GM12892 (cell line): ENCODE measurements at regions not wholly inside any gene's neighbourhood (a gene's known extent, or its start where the extent isn't known, plus 50 kb on each side); places are given as distances from the start of the nearest gene placed in this dataset.
A peak's percentile ranks its signal among the peaks of the same experiment; 100 is the strongest.

Experiments
- DNase-seq: peaks from one replicate; pipeline ENCODE4 v3.0.0; 2011; ENCODE audit not compliant: insufficient read length
- FAIRE-seq: peaks from 2 replicates; lab custom pipeline; 2011; peaks lifted over from hg19 to GRCh38; lab: Jason Lieb, UNC
- POLR2A ChIP-seq: IDR thresholded peaks from 2 replicates; pipeline ENCODE4 v1.6.1; 2011; ENCODE audit warnings: low read depth, low read length, control low read depth
- POLR2AphosphoS5 ChIP-seq: IDR thresholded peaks from 2 replicates; pipeline ENCODE4 v1.6.1; 2011; ENCODE audit warnings: low read depth, low read length, control low read depth
- TAF1 ChIP-seq: IDR thresholded peaks from 2 replicates; pipeline ENCODE4 v1.6.1; 2011; ENCODE audit warnings: low read depth, mild to moderate bottlenecking, control low read depth, low read length, borderline replicate concordance

DNA sequence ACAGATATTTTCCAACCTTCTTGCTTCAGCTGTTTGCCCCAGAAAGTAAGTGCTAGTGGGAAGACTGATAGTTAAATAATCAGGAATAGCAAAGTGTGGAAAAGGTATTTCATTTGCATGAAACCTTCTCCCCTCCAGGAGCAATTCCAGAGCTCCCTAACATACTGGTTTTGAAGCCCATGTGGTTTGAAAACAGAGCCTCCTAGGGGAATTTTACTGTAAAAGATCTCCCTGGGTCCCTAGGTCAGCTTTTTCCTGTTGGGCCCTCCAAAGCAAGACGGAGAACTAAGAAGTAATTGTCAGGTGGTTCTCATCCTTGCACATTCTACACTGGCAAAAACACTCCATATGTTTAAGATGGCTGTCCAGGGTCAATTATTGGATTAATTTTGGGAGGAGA, 218.7 kb upstream of the FOXD3 start:
- no peak for DNase-seq
- no peak for TF ChIP-seq POLR2AphosphoS5
- TF ChIP-seq TAF1 = no peak
- no peak for TF ChIP-seq POLR2A
- FAIRE-seq = no peak

DNA sequence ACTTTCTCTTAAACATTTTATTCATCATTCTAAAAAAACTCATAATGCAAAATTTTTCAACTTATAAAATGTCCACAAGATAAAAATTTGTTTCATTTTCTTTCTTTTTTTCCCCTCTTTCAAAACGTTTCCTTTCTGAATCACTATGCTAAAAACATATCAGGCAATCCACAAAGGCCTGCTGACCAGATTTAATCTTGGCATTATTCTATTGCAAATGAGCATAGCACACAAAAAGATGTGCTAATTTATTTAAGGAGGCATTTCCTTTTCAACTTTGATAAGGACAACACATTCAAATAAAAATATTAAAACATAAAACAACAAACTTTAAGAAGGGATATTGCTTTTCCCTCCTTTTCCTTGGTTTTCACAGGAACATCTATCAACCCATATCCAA, 215.3 kb upstream of the FOXD3 start:
- no peak for DNase-seq
- TF ChIP-seq TAF1 (no peak), POLR2A (no peak), POLR2AphosphoS5 (no peak)
- no peak for FAIRE-seq

DNA sequence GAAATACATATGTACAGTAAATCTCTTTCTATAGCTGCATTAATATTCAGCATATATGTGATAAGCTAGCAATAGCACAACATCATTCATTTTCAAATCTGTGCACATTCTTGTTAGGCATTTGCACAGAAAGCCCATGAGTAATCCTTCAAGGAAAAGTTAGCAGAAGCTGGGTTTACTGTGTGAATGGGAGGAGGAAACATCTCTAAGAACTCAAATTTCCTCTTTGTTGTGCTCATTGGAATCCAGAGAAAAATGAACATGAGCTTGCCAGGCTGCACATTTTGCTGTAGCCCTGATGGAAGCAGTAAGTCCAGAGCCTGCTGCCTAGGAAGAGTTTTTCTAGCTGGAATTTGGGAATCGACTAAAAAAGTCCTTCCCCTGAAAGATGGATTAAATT, 214.2 kb upstream of the FOXD3 start:
- DNase-seq (no peak), FAIRE-seq (no peak)
- TF ChIP-seq POLR2A = no peak

DNA sequence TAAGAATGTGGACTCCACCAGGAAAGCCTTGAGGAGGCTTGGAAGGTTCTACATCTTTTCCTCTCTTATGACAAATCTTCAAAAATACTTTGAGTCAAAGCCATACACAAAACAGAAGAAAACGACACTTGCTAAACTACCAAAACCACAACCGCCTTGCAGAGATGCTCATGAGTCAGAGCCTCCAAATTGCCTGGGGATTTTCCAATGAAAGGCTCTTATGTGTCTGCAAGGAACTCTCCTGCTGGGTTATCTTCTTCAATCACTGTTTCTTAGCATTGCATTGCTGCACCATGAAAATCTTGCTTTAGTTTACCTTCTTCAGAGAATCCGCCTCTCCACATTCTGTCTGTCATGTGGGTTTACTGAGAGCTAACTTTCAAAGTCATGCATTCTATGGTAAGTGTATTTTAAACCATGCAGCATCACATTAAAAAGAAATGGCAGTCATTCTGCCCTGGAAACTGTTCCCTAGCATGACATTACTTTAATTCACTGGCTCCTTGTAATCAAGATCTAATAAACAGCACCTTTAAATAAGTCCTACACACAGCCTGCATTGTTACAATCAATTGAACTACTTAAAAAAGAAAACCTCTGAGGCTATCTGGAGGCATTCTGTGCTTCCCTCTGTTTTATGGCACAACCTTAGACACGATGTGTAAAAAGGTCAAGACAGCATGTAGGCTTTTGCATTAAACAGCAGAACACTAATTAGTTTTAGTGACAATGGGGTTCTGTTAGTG, 210.0 kb upstream of the FOXD3 start:
- FAIRE-seq = peak; percentile 48
- TF ChIP-seq POLR2AphosphoS5 (no peak), POLR2A (no peak), TAF1 (no peak)
- no peak for DNase-seq

DNA sequence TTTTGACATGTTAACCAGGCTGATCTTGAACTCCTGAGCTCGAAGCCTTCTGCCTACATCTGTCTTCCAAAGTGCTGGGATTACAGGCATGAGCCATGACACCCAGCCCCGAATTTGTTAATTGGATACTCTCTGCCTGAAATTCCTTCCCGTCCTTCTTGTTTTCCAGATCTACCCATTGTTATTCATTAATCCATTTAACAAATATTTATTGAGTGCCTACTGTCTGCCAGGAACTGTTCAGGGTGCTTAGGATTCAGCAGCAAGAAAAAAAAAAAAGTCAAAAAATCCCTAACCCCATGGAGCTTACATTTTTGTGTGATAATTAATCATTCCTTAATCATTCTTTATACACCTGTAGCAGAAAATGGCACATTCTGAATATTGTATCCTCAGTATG, 206.8 kb upstream of the FOXD3 start:
- FAIRE-seq = no peak
- no peak for DNase-seq
- TF ChIP-seq POLR2A = no peak
- no peak for TF ChIP-seq TAF1

DNA sequence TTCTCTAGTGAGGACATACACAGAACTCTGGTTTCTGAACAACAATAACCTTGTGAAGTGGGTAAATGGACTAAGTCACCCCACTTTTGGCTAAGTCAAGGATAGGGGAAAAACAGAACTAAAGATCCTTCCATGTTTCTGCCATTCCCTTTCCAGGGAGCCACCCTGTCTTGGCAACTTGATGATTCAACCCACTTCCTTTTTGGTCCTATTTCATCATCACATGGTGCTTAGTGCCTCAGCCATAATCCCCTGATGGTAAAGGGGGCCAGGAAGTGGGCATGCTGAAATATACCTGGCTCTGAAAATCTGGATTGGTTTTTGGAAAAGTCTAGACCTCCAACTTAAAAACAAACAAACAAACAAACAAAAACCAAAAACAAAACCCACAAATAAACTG, 206.4 kb upstream of the FOXD3 start:
- no peak for FAIRE-seq
- no peak for DNase-seq
- TF ChIP-seq TAF1 (no peak), POLR2A (no peak), POLR2AphosphoS5 (no peak)

DNA sequence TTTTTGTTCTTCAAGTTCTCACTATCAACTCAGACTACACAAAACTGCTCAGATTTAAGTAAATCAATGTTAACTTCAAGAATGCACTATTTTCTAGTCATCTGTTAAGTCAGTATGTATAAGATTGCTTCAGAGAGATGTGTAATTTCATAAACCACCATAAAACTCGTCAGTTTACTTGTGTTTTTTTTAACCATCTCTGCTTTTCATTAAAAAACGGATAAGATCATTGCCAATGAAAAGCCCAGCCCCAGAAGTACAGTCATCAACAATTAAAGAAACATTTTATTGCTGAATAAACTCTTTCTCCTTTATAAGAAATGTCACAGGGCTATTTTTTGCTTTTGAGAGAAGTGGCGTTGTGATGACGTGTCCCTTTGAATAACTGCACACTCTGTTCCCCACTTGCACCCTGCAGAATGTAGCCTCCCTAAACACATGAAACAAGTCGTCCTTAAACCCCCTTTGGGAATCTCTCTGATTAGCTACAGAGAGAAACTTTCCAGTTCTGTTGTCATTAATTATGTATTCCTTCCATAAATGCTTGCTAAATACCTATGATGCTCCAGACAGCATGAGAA, 202.7 kb upstream of the FOXD3 start:
- DNase-seq (no peak), FAIRE-seq (no peak)
- TF ChIP-seq POLR2A = no peak

DNA sequence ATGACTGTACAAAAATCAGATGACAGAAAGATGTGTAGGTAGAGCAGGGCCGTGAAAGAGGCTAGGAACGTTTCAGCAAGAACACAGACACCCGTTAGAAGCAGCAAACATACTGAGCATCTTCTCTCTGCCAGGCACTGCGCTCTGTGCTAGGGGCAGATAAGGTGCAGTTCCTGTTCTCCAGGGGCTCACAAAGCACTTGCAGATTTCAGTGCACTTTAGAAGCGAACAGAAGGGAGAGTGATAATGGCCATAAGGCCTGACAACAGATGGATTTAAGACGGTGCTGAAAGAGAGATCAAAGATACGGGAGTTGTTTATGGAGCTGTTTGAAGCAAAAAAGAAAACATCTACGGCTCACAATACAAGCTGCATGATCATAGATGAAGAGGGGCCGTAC, 200.3 kb upstream of the FOXD3 start:
- DNase-seq = no peak
- TF ChIP-seq POLR2AphosphoS5 (no peak), POLR2A (no peak), TAF1 (no peak)
- peak; percentile 21 for FAIRE-seq

DNA sequence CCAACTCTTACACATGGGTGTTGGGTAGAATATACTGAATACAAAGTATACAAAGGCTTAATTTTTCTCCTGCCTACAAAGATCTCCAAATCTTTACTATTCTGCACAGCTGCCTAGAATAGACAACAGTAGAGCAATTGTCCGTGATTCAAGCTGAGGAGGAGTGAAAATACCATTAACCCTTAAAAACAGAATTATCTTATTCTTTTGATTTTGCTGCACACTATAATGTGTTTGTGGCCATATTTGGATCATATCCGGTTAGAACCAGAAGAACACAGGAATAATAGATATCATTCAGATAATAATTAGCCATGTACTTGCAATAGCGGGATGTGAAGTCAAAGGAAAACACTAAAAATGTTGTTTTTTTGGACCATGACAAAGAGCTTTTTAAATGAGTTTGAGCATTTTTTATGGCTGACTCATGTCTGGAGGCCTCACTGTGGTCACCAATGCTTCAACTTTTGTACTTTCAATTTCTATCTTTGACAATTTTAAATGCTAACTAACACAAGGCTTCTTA, 197.6 kb upstream of the FOXD3 start:
- TF ChIP-seq TAF1 (no peak), POLR2AphosphoS5 (no peak), POLR2A (no peak)
- DNase-seq (no peak), FAIRE-seq (peak; percentile 79)

DNA sequence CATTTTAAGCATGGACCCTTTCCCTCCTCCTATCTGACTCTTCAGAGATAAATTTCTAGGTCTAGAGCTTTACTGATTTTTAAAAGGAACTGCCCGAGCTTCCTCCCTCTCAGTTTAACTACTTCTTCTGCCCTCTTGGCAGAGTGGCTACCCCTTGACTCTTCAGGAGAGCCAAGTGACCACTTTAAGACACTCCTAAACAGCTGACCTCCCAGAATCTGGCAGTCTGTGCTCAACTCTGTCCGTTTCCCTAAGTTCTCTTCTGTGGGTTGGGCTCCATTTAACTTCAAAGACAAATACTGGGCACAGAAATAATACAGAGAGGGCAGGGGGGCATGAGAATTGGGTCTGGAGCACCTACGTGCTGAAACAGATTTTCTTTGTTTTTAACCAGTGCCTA, 196.3 kb upstream of the FOXD3 start:
- no peak for FAIRE-seq
- no peak for TF ChIP-seq TAF1
- no peak for TF ChIP-seq POLR2AphosphoS5
- DNase-seq = no peak

DNA sequence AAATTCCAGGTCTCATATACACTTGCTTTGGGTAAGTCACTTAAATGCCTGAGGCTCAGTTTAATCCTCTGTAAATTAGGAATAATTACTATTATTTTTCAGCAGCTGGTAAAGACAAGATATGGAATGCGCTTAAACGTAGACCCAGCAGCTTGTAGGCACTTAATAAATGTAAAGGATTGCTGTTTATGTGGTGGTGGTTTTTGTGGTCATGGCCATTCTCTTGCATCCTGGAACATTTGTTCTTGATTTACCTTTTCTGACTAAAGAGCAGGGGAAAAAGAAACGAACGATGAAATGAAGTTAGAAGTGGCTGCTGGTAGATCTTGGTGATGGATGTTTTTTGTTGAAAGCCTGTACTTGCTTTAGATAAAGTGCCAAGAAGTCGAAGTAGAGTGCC, 195.0 kb upstream of the FOXD3 start:
- DNase-seq (no peak), FAIRE-seq (no peak)
- TF ChIP-seq TAF1 (no peak), POLR2A (no peak), POLR2AphosphoS5 (no peak)

DNA sequence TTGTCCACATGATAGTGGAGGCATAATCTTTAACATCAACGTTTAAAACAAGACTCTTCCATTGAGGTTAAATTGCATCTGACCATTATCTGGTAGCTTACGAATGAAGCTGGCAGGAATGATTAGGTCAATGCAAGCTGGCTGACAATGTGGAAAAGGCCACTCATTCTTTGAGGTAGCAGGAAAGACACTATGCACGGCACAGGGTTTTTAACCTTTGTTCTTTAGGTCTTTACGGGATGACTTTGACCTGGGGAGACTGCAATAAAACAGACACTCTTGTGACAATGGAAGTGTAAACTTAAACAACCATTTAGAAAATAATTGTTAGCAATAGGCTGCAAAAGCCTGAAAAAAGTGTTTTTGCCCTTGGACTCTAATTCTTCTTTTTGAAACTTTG, 193.8 kb upstream of the FOXD3 start:
- DNase-seq (no peak), FAIRE-seq (no peak)
- TF ChIP-seq TAF1 (no peak), POLR2A (no peak), POLR2AphosphoS5 (no peak)

DNA sequence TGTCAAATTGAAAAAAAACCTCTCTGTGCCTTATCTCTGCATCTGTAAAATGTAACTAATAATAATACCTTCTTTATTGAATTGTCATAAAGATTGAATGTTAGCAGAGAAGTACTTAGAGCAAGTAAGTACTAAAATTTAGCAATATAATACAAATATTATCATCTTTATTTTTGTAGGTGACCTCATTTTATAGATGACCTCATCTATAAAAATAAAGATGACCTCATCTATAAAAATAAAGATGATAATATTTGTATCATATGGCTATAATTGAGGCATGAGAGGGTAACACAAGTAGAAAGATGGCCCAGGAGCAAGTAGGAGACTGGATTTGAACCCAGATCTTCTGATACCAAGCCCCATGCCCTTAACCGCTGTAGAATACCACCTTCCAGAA, 193.2 kb upstream of the FOXD3 start:
- TF ChIP-seq POLR2AphosphoS5 (no peak), TAF1 (no peak), POLR2A (no peak)
- FAIRE-seq (no peak), DNase-seq (no peak)
